ENCODE measurements at regions not wholly inside any gene's neighbourhood (a gene's known extent, or its start where the extent isn't known, plus 50 kb on each side); places are given as distances from the start of the nearest gene placed in this dataset.

DNA sequence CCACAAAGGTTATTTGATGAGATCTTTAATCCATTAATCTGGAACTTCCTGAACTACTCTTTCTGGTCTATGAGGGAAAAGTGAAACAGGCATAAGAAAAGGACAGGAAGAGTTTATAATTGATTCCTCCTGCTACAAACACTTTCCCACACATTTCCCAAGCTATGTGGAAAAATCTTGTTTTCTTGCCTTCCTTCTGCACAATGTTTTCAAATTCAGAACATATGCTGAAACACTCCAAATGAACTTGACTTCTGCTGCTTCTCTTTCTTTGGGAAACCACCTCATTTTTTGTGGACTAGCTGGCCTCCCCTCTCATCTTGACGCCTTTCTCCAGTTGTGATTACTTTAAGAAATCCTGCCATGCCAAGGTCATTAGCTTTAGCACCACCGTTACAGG, 100.7 kb upstream of the PTPRG start:
- ChIA-PET POLR2A (no interaction called here), CTCF (no interaction called here)
- 49% methylated on average over 2 of the region's 2 CpGs for WGBS (ENCODE audit: low lambda C conversion rate)
- Histone ChIP-seq H3K36me3 (replicated peaks in 1 of 2; ENCODE audit: control insufficient read depth in 1 of 2, insufficient read depth in 2 of 2, low read length in 1 of 2) (no peaks in the 10 kb centered on the region), H3K9me2 (no peaks in the 10 kb centered on the region), H3K27ac (ENCODE audit: low read depth in 2 of 2, low read length in 1 of 2) (no peak overlapping the region), H3F3A (replicated peaks; ENCODE audit: insufficient read depth) (no peaks in the 10 kb centered on the region), H3K27me3 (ENCODE audit: insufficient read depth) (no peaks in the 10 kb centered on the region), H3K9me3 (no peaks in the 10 kb centered on the region), H3K4me3 (ENCODE audit: low read depth in 2 of 2, low read length in 1 of 2) (no peak overlapping the region), H3K4me1 (ENCODE audit: control insufficient read depth in 1 of 2, insufficient read depth in 2 of 2, low read depth in 1 of 2, low read length in 1 of 2) (no peaks in the 10 kb centered on the region), H3K4me2 (no peak overlapping the region), H3K79me2 (ENCODE audit: insufficient read depth) (no peaks in the 10 kb centered on the region), H4K20me1 (ENCODE audit: insufficient read depth) (no peaks in the 10 kb centered on the region), H2AFZ (ENCODE audit: low read depth) (no peak overlapping the region), H3K9ac (no peak overlapping the region)
- TF ChIP-seq, protein P1, sequence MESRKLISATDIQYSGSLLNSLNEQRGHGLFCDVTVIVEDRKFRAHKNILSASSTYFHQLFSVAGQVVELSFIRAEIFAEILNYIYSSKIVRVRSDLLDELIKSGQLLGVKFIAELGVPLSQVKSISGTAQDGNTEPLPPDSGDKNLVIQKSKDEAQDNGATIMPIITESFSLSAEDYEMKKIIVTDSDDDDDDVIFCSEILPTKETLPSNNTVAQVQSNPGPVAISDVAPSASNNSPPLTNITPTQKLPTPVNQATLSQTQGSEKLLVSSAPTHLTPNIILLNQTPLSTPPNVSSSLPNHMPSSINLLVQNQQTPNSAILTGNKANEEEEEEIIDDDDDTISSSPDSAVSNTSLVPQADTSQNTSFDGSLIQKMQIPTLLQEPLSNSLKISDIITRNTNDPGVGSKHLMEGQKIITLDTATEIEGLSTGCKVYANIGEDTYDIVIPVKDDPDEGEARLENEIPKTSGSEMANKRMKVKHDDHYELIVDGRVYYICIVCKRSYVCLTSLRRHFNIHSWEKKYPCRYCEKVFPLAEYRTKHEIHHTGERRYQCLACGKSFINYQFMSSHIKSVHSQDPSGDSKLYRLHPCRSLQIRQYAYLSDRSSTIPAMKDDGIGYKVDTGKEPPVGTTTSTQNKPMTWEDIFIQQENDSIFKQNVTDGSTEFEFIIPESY (IDR thresholded peaks at IDR 0.05; ENCODE audit: borderline replicate concordance, low read depth), result no peak
- TF ChIP-seq EZH2phosphoT487 (IDR thresholded peaks at IDR 0.05; ENCODE audit: borderline replicate concordance, low read depth) (no peak), RAD21 (IDR thresholded peaks at IDR 0.05; ENCODE audit: low read length) (no peak), GABPA (IDR thresholded peaks at IDR 0.05; ENCODE audit: low read depth) (no peak)
- DNase-seq, result no peak

DNA sequence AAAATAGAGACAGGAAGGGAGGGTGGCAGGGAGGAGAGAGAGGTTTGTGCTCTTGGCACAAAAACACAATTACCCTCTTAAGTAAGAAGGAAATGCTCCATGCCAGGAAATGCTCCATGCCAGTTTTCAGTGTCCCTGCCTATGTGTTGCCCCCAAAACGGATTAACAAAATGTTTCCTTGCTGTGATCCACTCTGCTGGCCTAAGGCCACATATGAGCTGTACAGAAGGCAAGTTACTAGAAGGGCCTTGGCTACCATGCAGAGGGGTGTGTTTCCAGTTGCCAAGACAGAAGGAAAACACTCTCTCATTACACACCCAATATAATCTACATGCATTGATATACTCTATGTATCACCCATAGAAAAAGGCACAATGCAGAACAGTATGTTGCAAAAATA, 98.2 kb upstream of the PTPRG start:
- Histone ChIP-seq H3K9ac (no peak overlapping the region), H3K79me2 (ENCODE audit: insufficient read depth) (no peaks in the 10 kb centered on the region), H4K20me1 (ENCODE audit: insufficient read depth) (no peaks in the 10 kb centered on the region), H2AFZ (ENCODE audit: low read depth) (no peak overlapping the region), H3K27me3 (ENCODE audit: insufficient read depth) (no peaks in the 10 kb centered on the region), H3F3A (replicated peaks; ENCODE audit: insufficient read depth) (no peaks in the 10 kb centered on the region), H3K36me3 (replicated peaks in 1 of 2; ENCODE audit: control insufficient read depth in 1 of 2, insufficient read depth in 2 of 2, low read length in 1 of 2) (no peaks in the 10 kb centered on the region), H3K9me2 (no peaks in the 10 kb centered on the region), H3K4me2 (no peak overlapping the region), H3K4me3 (ENCODE audit: low read depth in 2 of 2, low read length in 1 of 2) (no peak overlapping the region), H3K9me3 (no peaks in the 10 kb centered on the region), H3K4me1 (ENCODE audit: control insufficient read depth in 1 of 2, insufficient read depth in 2 of 2, low read depth in 1 of 2, low read length in 1 of 2) (no peaks in the 10 kb centered on the region), H3K27ac (ENCODE audit: low read depth in 2 of 2, low read length in 1 of 2) (no peak overlapping the region)
- 0% methylated on average over 1 of the region's 1 CpG for WGBS (ENCODE audit: low lambda C conversion rate)
- POLR2A ChIA-PET, result no interaction called here
- TF ChIP-seq SIN3A (IDR thresholded peaks at IDR 0.05; ENCODE audit: borderline replicate concordance, low read depth, low read length) (no peak), TEAD4 (IDR thresholded peaks at IDR 0.05; ENCODE audit: borderline replicate concordance, insufficient read depth) (no peak), RAD21 (IDR thresholded peaks at IDR 0.05; ENCODE audit: low read length) (no peak), FOXJ3 (CRISPR knock-in tag; IDR thresholded peaks at IDR 0.05) (no peak), ELF1 (IDR thresholded peaks at IDR 0.05) (no peak), EP300 (IDR thresholded peaks at IDR 0.05; ENCODE audit: borderline replicate concordance in 1 of 2, low read depth in 1 of 2, low read length in 1 of 2) (no peak), NRF1 (IDR thresholded peaks at IDR 0.05; ENCODE audit: low read depth, low read length) (no peak), NFIC (IDR thresholded peaks at IDR 0.05; ENCODE audit: borderline replicate concordance) (no peak), TAF1 (IDR thresholded peaks at IDR 0.05; ENCODE audit: borderline replicate concordance, low read depth, low read length) (no peak)
- TF ChIP-seq, protein P2, sequence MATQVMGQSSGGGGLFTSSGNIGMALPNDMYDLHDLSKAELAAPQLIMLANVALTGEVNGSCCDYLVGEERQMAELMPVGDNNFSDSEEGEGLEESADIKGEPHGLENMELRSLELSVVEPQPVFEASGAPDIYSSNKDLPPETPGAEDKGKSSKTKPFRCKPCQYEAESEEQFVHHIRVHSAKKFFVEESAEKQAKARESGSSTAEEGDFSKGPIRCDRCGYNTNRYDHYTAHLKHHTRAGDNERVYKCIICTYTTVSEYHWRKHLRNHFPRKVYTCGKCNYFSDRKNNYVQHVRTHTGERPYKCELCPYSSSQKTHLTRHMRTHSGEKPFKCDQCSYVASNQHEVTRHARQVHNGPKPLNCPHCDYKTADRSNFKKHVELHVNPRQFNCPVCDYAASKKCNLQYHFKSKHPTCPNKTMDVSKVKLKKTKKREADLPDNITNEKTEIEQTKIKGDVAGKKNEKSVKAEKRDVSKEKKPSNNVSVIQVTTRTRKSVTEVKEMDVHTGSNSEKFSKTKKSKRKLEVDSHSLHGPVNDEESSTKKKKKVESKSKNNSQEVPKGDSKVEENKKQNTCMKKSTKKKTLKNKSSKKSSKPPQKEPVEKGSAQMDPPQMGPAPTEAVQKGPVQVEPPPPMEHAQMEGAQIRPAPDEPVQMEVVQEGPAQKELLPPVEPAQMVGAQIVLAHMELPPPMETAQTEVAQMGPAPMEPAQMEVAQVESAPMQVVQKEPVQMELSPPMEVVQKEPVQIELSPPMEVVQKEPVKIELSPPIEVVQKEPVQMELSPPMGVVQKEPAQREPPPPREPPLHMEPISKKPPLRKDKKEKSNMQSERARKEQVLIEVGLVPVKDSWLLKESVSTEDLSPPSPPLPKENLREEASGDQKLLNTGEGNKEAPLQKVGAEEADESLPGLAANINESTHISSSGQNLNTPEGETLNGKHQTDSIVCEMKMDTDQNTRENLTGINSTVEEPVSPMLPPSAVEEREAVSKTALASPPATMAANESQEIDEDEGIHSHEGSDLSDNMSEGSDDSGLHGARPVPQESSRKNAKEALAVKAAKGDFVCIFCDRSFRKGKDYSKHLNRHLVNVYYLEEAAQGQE (IDR thresholded peaks at IDR 0.05; ENCODE audit: low read depth, low read length), result no peak
- TF ChIP-seq, protein P1 (IDR thresholded peaks at IDR 0.05; ENCODE audit: borderline replicate concordance, low read depth), result no peak
- TF ChIP-seq, protein P3, sequence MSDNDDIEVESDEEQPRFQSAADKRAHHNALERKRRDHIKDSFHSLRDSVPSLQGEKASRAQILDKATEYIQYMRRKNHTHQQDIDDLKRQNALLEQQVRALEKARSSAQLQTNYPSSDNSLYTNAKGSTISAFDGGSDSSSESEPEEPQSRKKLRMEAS (IDR thresholded peaks at IDR 0.05; ENCODE audit: low read depth), result no peak
- CTCF ChIA-PET, result interaction anchor here (0.7 kb wide), 1 partner anchor 760 kb away, joined by 3 read pairs; no protein-coding TSS in a partner anchor
- no peak for DNase-seq
